ENCODE measurements at regions not wholly inside any gene's neighbourhood (a gene's known extent, or its start where the extent isn't known, plus 50 kb on each side); places are given as distances from the start of the nearest gene placed in this dataset.

DNA sequence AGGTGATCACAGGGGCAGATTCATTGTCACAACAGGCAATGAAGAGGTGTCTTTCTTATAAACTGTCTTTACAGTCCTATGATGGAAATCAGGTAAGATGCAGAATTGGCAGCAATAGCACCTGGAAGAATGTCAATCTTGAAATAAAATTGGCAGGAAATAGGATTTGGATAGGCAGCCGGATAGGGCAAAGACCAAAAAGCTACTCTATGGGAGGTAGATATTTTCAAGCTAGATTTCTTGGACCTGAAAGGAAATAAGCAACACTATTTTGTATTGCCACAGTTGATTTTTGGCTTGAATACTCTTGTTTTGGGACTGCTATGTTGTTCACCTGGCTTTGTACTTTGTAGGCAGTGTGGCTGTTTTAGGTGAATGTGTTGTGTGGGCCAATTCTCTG is 314.2 kb downstream of the SLC7A11 start:
- H3K36me3 ChIP-seq (ENCODE audit: control insufficient read depth, insufficient read depth, low read length): no peaks in the 10 kb centered on the region
- H3K4me3 ChIP-seq (ENCODE audit: low read depth in 2 of 2, low read length in 2 of 2): no peak overlapping the region
- DNase-seq (ENCODE audit: low read depth, low spot score) (no peak), ATAC-seq (no peak)
- TF ChIP-seq, protein P1, sequence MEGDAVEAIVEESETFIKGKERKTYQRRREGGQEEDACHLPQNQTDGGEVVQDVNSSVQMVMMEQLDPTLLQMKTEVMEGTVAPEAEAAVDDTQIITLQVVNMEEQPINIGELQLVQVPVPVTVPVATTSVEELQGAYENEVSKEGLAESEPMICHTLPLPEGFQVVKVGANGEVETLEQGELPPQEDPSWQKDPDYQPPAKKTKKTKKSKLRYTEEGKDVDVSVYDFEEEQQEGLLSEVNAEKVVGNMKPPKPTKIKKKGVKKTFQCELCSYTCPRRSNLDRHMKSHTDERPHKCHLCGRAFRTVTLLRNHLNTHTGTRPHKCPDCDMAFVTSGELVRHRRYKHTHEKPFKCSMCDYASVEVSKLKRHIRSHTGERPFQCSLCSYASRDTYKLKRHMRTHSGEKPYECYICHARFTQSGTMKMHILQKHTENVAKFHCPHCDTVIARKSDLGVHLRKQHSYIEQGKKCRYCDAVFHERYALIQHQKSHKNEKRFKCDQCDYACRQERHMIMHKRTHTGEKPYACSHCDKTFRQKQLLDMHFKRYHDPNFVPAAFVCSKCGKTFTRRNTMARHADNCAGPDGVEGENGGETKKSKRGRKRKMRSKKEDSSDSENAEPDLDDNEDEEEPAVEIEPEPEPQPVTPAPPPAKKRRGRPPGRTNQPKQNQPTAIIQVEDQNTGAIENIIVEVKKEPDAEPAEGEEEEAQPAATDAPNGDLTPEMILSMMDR (IDR thresholded peaks at IDR 0.05): no peak
- TF ChIP-seq TCF7L2 (IDR thresholded peaks at IDR 0.05; ENCODE audit: low read depth, low read length): no peak
- no peak for TF ChIP-seq SIN3A (IDR thresholded peaks at IDR 0.05; ENCODE audit: borderline replicate concordance, insufficient read depth, low read depth, low read length)
- TF ChIP-seq POLR2AphosphoS5 (IDR thresholded peaks at IDR 0.05; ENCODE audit: low read depth, low read length): no peak
- TF ChIP-seq, protein P2, sequence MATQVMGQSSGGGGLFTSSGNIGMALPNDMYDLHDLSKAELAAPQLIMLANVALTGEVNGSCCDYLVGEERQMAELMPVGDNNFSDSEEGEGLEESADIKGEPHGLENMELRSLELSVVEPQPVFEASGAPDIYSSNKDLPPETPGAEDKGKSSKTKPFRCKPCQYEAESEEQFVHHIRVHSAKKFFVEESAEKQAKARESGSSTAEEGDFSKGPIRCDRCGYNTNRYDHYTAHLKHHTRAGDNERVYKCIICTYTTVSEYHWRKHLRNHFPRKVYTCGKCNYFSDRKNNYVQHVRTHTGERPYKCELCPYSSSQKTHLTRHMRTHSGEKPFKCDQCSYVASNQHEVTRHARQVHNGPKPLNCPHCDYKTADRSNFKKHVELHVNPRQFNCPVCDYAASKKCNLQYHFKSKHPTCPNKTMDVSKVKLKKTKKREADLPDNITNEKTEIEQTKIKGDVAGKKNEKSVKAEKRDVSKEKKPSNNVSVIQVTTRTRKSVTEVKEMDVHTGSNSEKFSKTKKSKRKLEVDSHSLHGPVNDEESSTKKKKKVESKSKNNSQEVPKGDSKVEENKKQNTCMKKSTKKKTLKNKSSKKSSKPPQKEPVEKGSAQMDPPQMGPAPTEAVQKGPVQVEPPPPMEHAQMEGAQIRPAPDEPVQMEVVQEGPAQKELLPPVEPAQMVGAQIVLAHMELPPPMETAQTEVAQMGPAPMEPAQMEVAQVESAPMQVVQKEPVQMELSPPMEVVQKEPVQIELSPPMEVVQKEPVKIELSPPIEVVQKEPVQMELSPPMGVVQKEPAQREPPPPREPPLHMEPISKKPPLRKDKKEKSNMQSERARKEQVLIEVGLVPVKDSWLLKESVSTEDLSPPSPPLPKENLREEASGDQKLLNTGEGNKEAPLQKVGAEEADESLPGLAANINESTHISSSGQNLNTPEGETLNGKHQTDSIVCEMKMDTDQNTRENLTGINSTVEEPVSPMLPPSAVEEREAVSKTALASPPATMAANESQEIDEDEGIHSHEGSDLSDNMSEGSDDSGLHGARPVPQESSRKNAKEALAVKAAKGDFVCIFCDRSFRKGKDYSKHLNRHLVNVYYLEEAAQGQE (IDR thresholded peaks at IDR 0.05; ENCODE audit: insufficient read depth in 1 of 2, low read depth in 2 of 2, low read length in 1 of 2): no peak
- ChIA-PET POLR2A (no interaction called here), CTCF (no interaction called here)
- BruUV-seq (replicated peaks): no TSS peak
- no peaks in the 10 kb centered on the region for H3K27me3 ChIP-seq (ENCODE audit: control insufficient read depth, insufficient read depth, low read length)
- no peaks in the 10 kb centered on the region for H3K9me3 ChIP-seq (ENCODE audit: control insufficient read depth, insufficient read depth, low read depth, low read length)
- no peaks in the 10 kb centered on the region for H3K4me1 ChIP-seq (ENCODE audit: control insufficient read depth, insufficient read depth, low read length)
- in situ Hi-C loops (cut with HindIII; ENCODE audit: low pct_unique_long_range_greater_than_20kb, low sequenced_read_pairs): no loop called here
- H3K27ac ChIP-seq (ENCODE audit: low read length): no peak overlapping the region
- intact Hi-C loops (cut with micrococcal nuclease; ENCODE audit: unreplicated experiment): no loop called here

DNA sequence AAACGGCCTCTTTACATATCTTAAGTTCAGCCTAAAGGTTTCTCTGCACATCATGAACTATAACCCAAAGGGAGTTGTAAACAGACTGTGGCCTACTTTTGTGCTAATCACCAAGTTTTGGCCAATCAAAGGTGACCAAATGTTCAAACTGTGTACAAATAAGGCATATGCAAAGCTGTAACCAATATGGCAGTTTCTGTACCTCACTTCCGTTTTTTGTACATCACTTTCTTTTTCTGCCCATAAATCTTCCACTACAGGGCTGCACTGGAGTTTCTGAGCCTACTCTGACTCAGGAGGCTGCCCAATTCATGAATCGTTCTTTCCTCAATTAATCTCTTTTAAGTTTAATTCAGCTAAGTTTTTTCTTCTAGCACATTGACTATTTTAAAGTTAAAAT is 318.7 kb downstream of the SLC7A11 start:
- no peak overlapping the region for H3K4me3 ChIP-seq (ENCODE audit: low read depth in 2 of 2, low read length in 2 of 2)
- BruUV-seq (replicated peaks): no TSS peak
- no peaks in the 10 kb centered on the region for H3K27me3 ChIP-seq (ENCODE audit: control insufficient read depth, insufficient read depth, low read length)
- H3K36me3 ChIP-seq (ENCODE audit: control insufficient read depth, insufficient read depth, low read length): no peaks in the 10 kb centered on the region
- in situ Hi-C loops (cut with HindIII; ENCODE audit: low pct_unique_long_range_greater_than_20kb, low sequenced_read_pairs) (no loop called here), intact Hi-C loops (cut with micrococcal nuclease; ENCODE audit: unreplicated experiment) (no loop called here)
- H3K9me3 ChIP-seq (ENCODE audit: control insufficient read depth, insufficient read depth, low read depth, low read length): no peaks in the 10 kb centered on the region
- no peak for DNase-seq (ENCODE audit: low read depth, low spot score)
- H3K4me1 ChIP-seq (ENCODE audit: control insufficient read depth, insufficient read depth, low read length): no peaks in the 10 kb centered on the region
- TF ChIP-seq, protein P2 (IDR thresholded peaks at IDR 0.05; ENCODE audit: insufficient read depth in 1 of 2, low read depth in 2 of 2, low read length in 1 of 2): no peak
- TF ChIP-seq SIN3A (IDR thresholded peaks at IDR 0.05; ENCODE audit: borderline replicate concordance, insufficient read depth, low read depth, low read length) (no peak), POLR2AphosphoS5 (IDR thresholded peaks at IDR 0.05; ENCODE audit: low read depth, low read length) (no peak), TCF7L2 (IDR thresholded peaks at IDR 0.05; ENCODE audit: low read depth, low read length) (no peak)
- TF ChIP-seq, protein P1 (IDR thresholded peaks at IDR 0.05): no peak
- ChIA-PET POLR2A (no interaction called here), CTCF (no interaction called here)
- no peak overlapping the region for H3K27ac ChIP-seq (ENCODE audit: low read length)
- ATAC-seq: no peak

Data from Panc1 (cell line).